Psoas muscle (tissue), 7 donors: ENCODE measurements at regions not wholly inside any gene's neighbourhood (a gene's known extent, or its start where the extent isn't known, plus 50 kb on each side); places are given as distances from the start of the nearest gene placed in this dataset.

Experiments
- ATAC-seq, 4 donors: fragments of 200-7000 bp; cut with Tn5 transposase; one replicate each; pipeline ENCODE4 v1.9.1; 2020; ENCODE audit warnings: moderate library complexity in 3 of 4, mild to moderate bottlenecking in 2 of 4
- DNase-seq, 2 donors: peaks; one replicate each; pipeline ENCODE4 v3.0.0-alpha.2; 2020
- H3K27ac ChIP-seq: fragments of 200-600 bp; one replicate; pipeline ENCODE4 v1.8.0; 2022
- H3K27me3 ChIP-seq, 3 donors: fragments of 200-600 bp in 1 of 3; one replicate each; pipeline versions ENCODE4 v1.6.1 to v1.8.0; 2013 to 2022; ENCODE audit warnings: low read length in 2 of 3, mild to moderate bottlenecking in 2 of 3, moderate library complexity in 1 of 3; ENCODE audit not compliant: insufficient read depth in 3 of 3
- H3K36me3 ChIP-seq, 2 donors: fragments of 200-600 bp in 1 of 2; one replicate each; pipeline versions ENCODE4 v1.6.1 to v1.8.0; 2013 to 2022; ENCODE audit warnings: low read depth in 1 of 2, mild to moderate bottlenecking in 1 of 2, moderate library complexity in 1 of 2; ENCODE audit not compliant: insufficient read depth in 1 of 2
- H3K4me1 ChIP-seq: fragments of 200-600 bp; one replicate; pipeline ENCODE4 v1.8.0; 2022
- H3K4me3 ChIP-seq: fragments of 200-600 bp; one replicate; pipeline ENCODE4 v1.8.0; 2022; ENCODE audit warnings: mild to moderate bottlenecking
- H3K9me3 ChIP-seq: fragments of 200-600 bp; one replicate; pipeline ENCODE4 v1.8.0; 2022
- CTCF ChIP-seq: fragments of 200-600 bp; IDR thresholded peaks from one replicate; pipeline ENCODE4 v1.8.0; 2022; ENCODE audit warnings: antibody characterized with exemption
- WGBS, 3 donors: extraction: QIAGEN DNeasy Blood & Tissue Kit; methylation state at CpG; one replicate each; pipeline versions ENCODE4 v1.1.6 to v1.1.7; 2013; 5-methylcytosine and 5-hydroxymethylcytosine counted together
- intact Hi-C, 2 donors: fragments of 100-400 bp; cut with DNase I; formaldehyde crosslinking; loops; one replicate each; pipeline versions ENCODE4 v1.11.0 to v1.14.2; 2022
- donor health status: healthy with polysubstance abuse.
- donor health status: DM: no; HTN: no; CAD: no; lungs with moderate emphysema.
- donor health status: Bipolar disorder and iron deficiency.
- donor health status: healthy.
- donor health status: DM: yes; HTN: yes; CAD: no.
- donor health status: DM: no; HTN: no; CAD: no.
- donor health status: DM: yes; HTN: yes; CAD: no.

- no peaks in the 10 kb centered on the region for H3K9me3 ChIP-seq
- no peaks in the 10 kb centered on the region for H3K4me1 ChIP-seq
- no peaks in the 10 kb centered on the region for H3K27me3 ChIP-seq
- DNase-seq (no peak), ATAC-seq (no peak)
- WGBS, 3 donors, result 45 to 55% (median 51%) methylated on average over 2 of the region's 2 CpGs
- H3K27ac ChIP-seq, result no peak overlapping the region
- intact Hi-C loops, result no loop called here
- no peaks in the 10 kb centered on the region for H3K36me3 ChIP-seq
- TF ChIP-seq CTCF, result no peak
- no peak overlapping the region for H3K4me3 ChIP-seq
These were observed 446.4 kb upstream of the CCNG1 start for GRCh38 chr5:162990856-162991497.

GRCh38 chr5:162995568-162995967 is 441.8 kb upstream of the CCNG1 start:
- Histone ChIP-seq H3K27me3 (no peaks in the 10 kb centered on the region), H3K4me3 (no peak overlapping the region), H3K4me1 (no peaks in the 10 kb centered on the region), H3K27ac (no peak overlapping the region), H3K36me3 (no peaks in the 10 kb centered on the region), H3K9me3 (no peaks in the 10 kb centered on the region)
- intact Hi-C loops, result no loop called here
- DNase-seq (no peak), ATAC-seq (no peak)
- TF ChIP-seq CTCF, result no peak
- WGBS, 3 donors, result 87 to 91% (median 88%) methylated on average over 4 of the region's 4 CpGs

- no peaks in the 10 kb centered on the region for H3K4me1 ChIP-seq
- H3K27me3 ChIP-seq, result no peaks in the 10 kb centered on the region
- TF ChIP-seq CTCF, result no peak
- intact Hi-C loops, result no loop called here
- DNase-seq (no peak), ATAC-seq (no peak)
- no peak overlapping the region for H3K27ac ChIP-seq
- 57 to 70% (median 63%) methylated on average over 1 of the region's 1 CpG for WGBS, 3 donors
- no peak overlapping the region for H3K4me3 ChIP-seq
- no peaks in the 10 kb centered on the region for H3K9me3 ChIP-seq
- H3K36me3 ChIP-seq, result no peaks in the 10 kb centered on the region
These were observed 441.3 kb upstream of the CCNG1 start for GRCh38 chr5:162996053-162996452.

- DNase-seq, result no peak
- H3K27me3 ChIP-seq, result no peaks in the 10 kb centered on the region
- ATAC-seq, result no peak
- no peak for TF ChIP-seq CTCF
- intact Hi-C loops, result no loop called here
- H3K9me3 ChIP-seq, result no peaks in the 10 kb centered on the region
- 63 to 67% (median 67%) methylated on average over 1 of the region's 1 CpG for WGBS, 3 donors
- H3K36me3 ChIP-seq, result no peaks in the 10 kb centered on the region
- no peak overlapping the region for H3K4me3 ChIP-seq
- no peaks in the 10 kb centered on the region for H3K4me1 ChIP-seq
- no peak overlapping the region for H3K27ac ChIP-seq
These were observed 431.4 kb upstream of the CCNG1 start for GRCh38 chr5:163005949-163006348.

- no peaks in the 10 kb centered on the region for H3K9me3 ChIP-seq
- no peak overlapping the region for H3K27ac ChIP-seq
- no peak for DNase-seq
- TF ChIP-seq CTCF, result no peak
- no peak for ATAC-seq
- intact Hi-C loops, result no loop called here
- H3K36me3 ChIP-seq, result no peaks in the 10 kb centered on the region
- H3K4me1 ChIP-seq, result no peaks in the 10 kb centered on the region
- H3K4me3 ChIP-seq, result no peak overlapping the region
- no peaks in the 10 kb centered on the region for H3K27me3 ChIP-seq
- 50 to 77% (median 74%) methylated on average over 1 of the region's 1 CpG for WGBS, 3 donors
These were observed 414.7 kb upstream of the CCNG1 start for GRCh38 chr5:163022582-163023128.
